Loucy (cell line): ENCODE measurements at regions not wholly inside any gene's neighbourhood (a gene's known extent, or its start where the extent isn't known, plus 50 kb on each side); places are given as distances from the start of the nearest gene placed in this dataset.

Experiments
- H2AFZ ChIP-seq: fragments of 200-600 bp; sonication (generic); 2 replicates; pipeline ENCODE4 v1.6.0; 2016; ENCODE audit warnings: antibody characterized with exemption, mild to moderate bottlenecking, low read length, moderate library complexity
- H3F3A ChIP-seq: fragments of 200-600 bp; 2 replicates; pipeline ENCODE4 v1.6.0; 2016; ENCODE audit warnings: antibody characterized with exemption, low read depth, mild to moderate bottlenecking
- H3K27me3 ChIP-seq: fragments of 200-600 bp; sonication (generic); 2 replicates; pipeline ENCODE4 v1.6.1; 2014; ENCODE audit warnings: low read length, mild to moderate bottlenecking; ENCODE audit not compliant: insufficient read depth, poor library complexity, severe bottlenecking
- H3K36me3 ChIP-seq: fragments of 200-600 bp; sonication (generic); 2 replicates; pipeline ENCODE4 v1.6.1; 2016; ENCODE audit warnings: low read length; ENCODE audit not compliant: insufficient read depth
- H3K4me1 ChIP-seq: fragments of 200-600 bp; sonication (generic); 2 replicates; pipeline ENCODE4 v1.5.1; 2014; ENCODE audit warnings: low read length, mild to moderate bottlenecking; ENCODE audit not compliant: insufficient read depth, poor library complexity, severe bottlenecking
- H3K4me2 ChIP-seq: fragments of 200-600 bp; sonication (generic); 2 replicates; pipeline ENCODE4 v1.6.0; 2014; ENCODE audit warnings: antibody characterized with exemption, low read length, low read depth, mild to moderate bottlenecking; ENCODE audit not compliant: poor library complexity, severe bottlenecking
- H3K4me3 ChIP-seq: fragments of 200-600 bp; sonication (generic); 2 replicates; pipeline ENCODE4 v1.5.1; 2014; ENCODE audit warnings: low read length, mild to moderate bottlenecking, mixed read lengths; ENCODE audit not compliant: poor library complexity, severe bottlenecking
- H3K79me2 ChIP-seq: fragments of 200-600 bp; sonication (generic); 2 replicates; pipeline ENCODE4 v1.6.1; 2014; ENCODE audit warnings: low read length; ENCODE audit not compliant: insufficient read depth
- H3K9ac ChIP-seq: fragments of 200-600 bp; sonication (generic); 2 replicates; pipeline ENCODE4 v1.6.0; 2014; ENCODE audit warnings: mild to moderate bottlenecking, low read depth, low read length, moderate library complexity; ENCODE audit not compliant: poor library complexity, severe bottlenecking
- H3K9me2 ChIP-seq: fragments of 200-600 bp; sonication (generic); replicated peaks from 2 replicates; pipeline ENCODE4 v1.6.1; 2016; ENCODE audit warnings: low read depth, low read length, mixed read lengths
- H3K9me3 ChIP-seq: fragments of 200-600 bp; sonication (generic); 2 replicates; pipeline ENCODE4 v1.6.1; 2014; ENCODE audit warnings: mild to moderate bottlenecking, antibody characterized with exemption, low read length, low read depth; ENCODE audit not compliant: insufficient read depth
- H4K20me1 ChIP-seq: fragments of 200-600 bp; sonication (generic); 2 replicates; pipeline ENCODE4 v1.6.0; 2014; ENCODE audit warnings: antibody characterized with exemption, low read length, mild to moderate bottlenecking; ENCODE audit not compliant: insufficient read depth, poor library complexity, severe bottlenecking
- CTCF ChIP-seq: fragments of 200-600 bp; sonication (generic); conservative IDR thresholded peaks from 2 replicates; pipeline ENCODE4 v1.5.1; 2014; ENCODE audit warnings: mild to moderate bottlenecking, antibody characterized with exemption, low read length
- EZH2phosphoT487 ChIP-seq: fragments of 200-600 bp; IDR thresholded peaks from 2 replicates; pipeline ENCODE4 v1.6.1; 2018; ENCODE audit warnings: antibody characterized with exemption, mild to moderate bottlenecking, moderate library complexity, borderline replicate concordance

GRCh38 chr12:125882141-125882540, 816.9 kb downstream of the AACS start:
- Histone ChIP-seq H3K4me3 (no peak overlapping the region), H2AFZ (no peak overlapping the region), H3K9me3 (peaks cover 10% of the 10 kb centered on the region; the same call in 1 of the 2 replicates), H3K4me2 (no peak overlapping the region), H3K4me1 (no peaks in the 10 kb centered on the region), H3K36me3 (no peaks in the 10 kb centered on the region), H3F3A (no peaks in the 10 kb centered on the region), H3K9me2 (no peaks in the 10 kb centered on the region), H3K79me2 (no peaks in the 10 kb centered on the region), H3K27me3 (no peaks in the 10 kb centered on the region), H4K20me1 (no peaks in the 10 kb centered on the region), H3K9ac (no peak overlapping the region)
- no peak for TF ChIP-seq EZH2phosphoT487

GRCh38 chr12:125888921-125889320, 823.7 kb downstream of the AACS start:
- H3K9me3 ChIP-seq, result no peaks in the 10 kb centered on the region
- H3K36me3 ChIP-seq, result no peaks in the 10 kb centered on the region
- H3K27me3 ChIP-seq, result no peaks in the 10 kb centered on the region
- no peaks in the 10 kb centered on the region for H3K4me1 ChIP-seq
- no peaks in the 10 kb centered on the region for H4K20me1 ChIP-seq
- no peak overlapping the region for H2AFZ ChIP-seq
- H3K4me3 ChIP-seq, result no peak overlapping the region
- H3K9me2 ChIP-seq, result no peaks in the 10 kb centered on the region
- no peaks in the 10 kb centered on the region for H3F3A ChIP-seq
- no peak overlapping the region for H3K9ac ChIP-seq
- TF ChIP-seq EZH2phosphoT487 (no peak), CTCF (no peak)
- H3K4me2 ChIP-seq, result no peak overlapping the region
- H3K79me2 ChIP-seq, result no peaks in the 10 kb centered on the region

GRCh38 chr12:125889742-125890141, 824.5 kb downstream of the AACS start:
- Histone ChIP-seq H3K4me2 (no peak overlapping the region), H3K9me3 (no peaks in the 10 kb centered on the region), H3K79me2 (no peaks in the 10 kb centered on the region), H3K4me3 (no peak overlapping the region), H4K20me1 (no peaks in the 10 kb centered on the region), H3K9ac (no peak overlapping the region), H3K9me2 (no peaks in the 10 kb centered on the region), H3K4me1 (no peaks in the 10 kb centered on the region), H3F3A (no peaks in the 10 kb centered on the region), H2AFZ (no peak overlapping the region), H3K36me3 (no peaks in the 10 kb centered on the region), H3K27me3 (no peaks in the 10 kb centered on the region)
- TF ChIP-seq EZH2phosphoT487 (no peak), CTCF (no peak)

- H4K20me1 ChIP-seq, result no peaks in the 10 kb centered on the region
- no peaks in the 10 kb centered on the region for H3K36me3 ChIP-seq
- H2AFZ ChIP-seq, result no peak overlapping the region
- no peak overlapping the region for H3K4me2 ChIP-seq
- H3K9me3 ChIP-seq, result no peaks in the 10 kb centered on the region
- TF ChIP-seq EZH2phosphoT487 (no peak), CTCF (no peak)
- no peaks in the 10 kb centered on the region for H3K4me1 ChIP-seq
- H3F3A ChIP-seq, result no peaks in the 10 kb centered on the region
- H3K9ac ChIP-seq, result no peak overlapping the region
- no peaks in the 10 kb centered on the region for H3K79me2 ChIP-seq
- no peak overlapping the region for H3K4me3 ChIP-seq
- H3K27me3 ChIP-seq, result no peaks in the 10 kb centered on the region
- H3K9me2 ChIP-seq, result no peaks in the 10 kb centered on the region
These were observed 825.2 kb downstream of the AACS start for GRCh38 chr12:125890366-125890905.
